Left lobe of liver (tissue), 2 donors: ENCODE measurements at regions not wholly inside any gene's neighbourhood (a gene's known extent, or its start where the extent isn't known, plus 50 kb on each side); places are given as distances from the start of the nearest gene placed in this dataset.
"Not testable (repeated sequence)": the region's sequence is repeated elsewhere in the genome, so short reads cannot be mapped to it uniquely, and the experiment has no call there.

Experiments
- ATAC-seq: fragments of 200-7000 bp; cut with Tn5 transposase; one replicate; pipeline ENCODE4 v1.9.1; 2020; ENCODE audit warnings: mild to moderate bottlenecking, moderate library complexity
- DNase-seq: peaks from one replicate; pipeline ENCODE4 v3.0.0-alpha.2; 2020; ENCODE audit warnings: low spot score
- donor health status: DM: no; HTN: no; CAD: no; lungs with moderate emphysema.
- donor health status: DM: no; HTN: yes; CAD: no.

GRCh38 chr3:107909583-107909982, 181.2 kb downstream of the CD47 start:
- not testable (repeated sequence) for ATAC-seq, DNase-seq

- no peak for ATAC-seq
Measured at GRCh38 chr3:107907996-107908395, 182.8 kb downstream of the CD47 start.

GRCh38 chr3:107904536-107905066, 186.2 kb downstream of the CD47 start:
- DNase-seq = no peak

More at GRCh38 chr3:107907996-107908395, 182.8 kb downstream of the CD47 start:
- no peak for DNase-seq

GRCh38 chr3:107899990-107900651, 190.7 kb downstream of the CD47 start:
- no peak for ATAC-seq
- no peak for DNase-seq

More at GRCh38 chr3:107904536-107905066, 186.2 kb downstream of the CD47 start:
- no peak for ATAC-seq

- no peak for ATAC-seq
- no peak for DNase-seq
Measured at GRCh38 chr3:107897471-107898061, 193.3 kb downstream of the CD47 start.

GRCh38 chr3:107894998-107895397, 195.8 kb downstream of the CD47 start:
- DNase-seq (no peak), ATAC-seq (no peak)

- no peak for ATAC-seq
- DNase-seq = no peak
Measured at GRCh38 chr3:107892955-107893624, 197.7 kb downstream of the CD47 start.

- ATAC-seq = no peak
Measured at GRCh38 chr3:107884719-107885460, 205.9 kb downstream of the CD47 start.

GRCh38 chr3:107884028-107884427, 206.8 kb downstream of the CD47 start:
- no peak for DNase-seq
- no peak for ATAC-seq

More at GRCh38 chr3:107884719-107885460, 205.9 kb downstream of the CD47 start:
- no peak for DNase-seq

- DNase-seq (no peak), ATAC-seq (no peak)
Measured at GRCh38 chr3:107882881-107883280, 207.9 kb downstream of the CD47 start.

GRCh38 chr3:107882261-107882660, 208.6 kb downstream of the CD47 start:
- ATAC-seq (no peak), DNase-seq (no peak)

- DNase-seq (no peak), ATAC-seq (no peak)
Measured at GRCh38 chr3:107881509-107881908, 209.3 kb downstream of the CD47 start.

GRCh38 chr3:107880702-107881101, 210.1 kb downstream of the CD47 start:
- ATAC-seq = no peak
- no peak for DNase-seq

GRCh38 chr3:107877936-107878335, 212.9 kb downstream of the CD47 start:
- DNase-seq (no peak), ATAC-seq (no peak)

GRCh38 chr3:107870943-107871638, 219.7 kb downstream of the CD47 start:
- DNase-seq = no peak
- no peak for ATAC-seq

GRCh38 chr3:107870096-107870495, 220.7 kb downstream of the CD47 start:
- no peak for ATAC-seq

GRCh38 chr3:107868449-107868848, 222.4 kb downstream of the CD47 start:
- no peak for ATAC-seq
- no peak for DNase-seq

More at GRCh38 chr3:107870096-107870495, 220.7 kb downstream of the CD47 start:
- no peak for DNase-seq

GRCh38 chr3:107861904-107862303, 228.9 kb downstream of the CD47 start:
- ATAC-seq = no peak
- no peak for DNase-seq

- no peak for DNase-seq
- ATAC-seq = peak; percentile 54
Measured at GRCh38 chr3:107861422-107861821, 229.4 kb downstream of the CD47 start.
